ENCODE measurements at regions not wholly inside any gene's neighbourhood (a gene's known extent, or its start where the extent isn't known, plus 50 kb on each side); places are given as distances from the start of the nearest gene placed in this dataset.

GRCh38 chr1:115139381-115139780, 50.1 kb upstream of the TSPAN2 start:
- no peak for DNase-seq
